Neuronal stem cell (in vitro differentiated cells): ENCODE measurements at regions not wholly inside any gene's neighbourhood (a gene's known extent, or its start where the extent isn't known, plus 50 kb on each side); places are given as distances from the start of the nearest gene placed in this dataset.

Experiments
- DNase-seq: peaks from one replicate; pipeline ENCODE4 v3.0.0-alpha.2; 2013; ENCODE audit warnings: low spot score
- H2AFZ ChIP-seq: one replicate; pipeline ENCODE4 v1.6.1; 2013; ENCODE audit warnings: mild to moderate bottlenecking, low read length, inconsistent platforms
- H2AK5ac ChIP-seq: 2 replicates; pipeline ENCODE4 v1.6.1; 2013; ENCODE audit warnings: low read depth, mild to moderate bottlenecking, inconsistent platforms, low read length, moderate library complexity, mixed read lengths
- H2BK120ac ChIP-seq: 2 replicates; pipeline ENCODE4 v1.6.1; 2013; ENCODE audit warnings: low read depth, mild to moderate bottlenecking, inconsistent platforms, low read length, moderate library complexity, mixed read lengths
- H2BK12ac ChIP-seq: one replicate; pipeline ENCODE4 v1.6.1; 2013; ENCODE audit warnings: low read length, inconsistent platforms
- H2BK15ac ChIP-seq: 2 replicates; pipeline ENCODE4 v1.6.1; 2013; ENCODE audit warnings: mild to moderate bottlenecking, low read length, inconsistent platforms, mixed read lengths
- H2BK5ac ChIP-seq: one replicate; pipeline ENCODE4 v1.6.1; 2013; ENCODE audit warnings: inconsistent platforms, mild to moderate bottlenecking, low read length, moderate library complexity
- H3K14ac ChIP-seq: one replicate; pipeline ENCODE4 v1.6.1; 2013; ENCODE audit warnings: low read length, inconsistent platforms
- H3K18ac ChIP-seq: 2 replicates; pipeline ENCODE4 v1.6.1; 2013; ENCODE audit warnings: low read length, inconsistent platforms
- H3K23ac ChIP-seq: 2 replicates; pipeline ENCODE4 v1.6.1; 2013; ENCODE audit warnings: low read depth, mild to moderate bottlenecking, mixed read lengths, low read length, inconsistent platforms; ENCODE audit not compliant: poor library complexity
- H3K27ac ChIP-seq: replicated peaks from 3 replicates; pipeline ENCODE4 v1.5.1; 2013; ENCODE audit warnings: low read length, inconsistent platforms
- H3K27me3 ChIP-seq, 3 experiments: 2 replicates each; pipeline ENCODE4 v1.6.1; 2013; ENCODE audit warnings: low read length in 3 of 3, mild to moderate bottlenecking in 2 of 3, inconsistent platforms in 1 of 3, low read depth in 1 of 3, mixed read lengths in 1 of 3, moderate library complexity in 1 of 3; ENCODE audit not compliant: control insufficient read depth in 3 of 3, insufficient read depth in 3 of 3
- H3K36me3 ChIP-seq, 2 donors: replicated peaks in 1 of 2; 2 replicates each; pipeline ENCODE4 v1.6.1; 2013; ENCODE audit warnings: low read length in 2 of 2; ENCODE audit not compliant: control insufficient read depth in 2 of 2, insufficient read depth in 2 of 2
- H3K4ac ChIP-seq: 2 replicates; pipeline ENCODE4 v1.6.1; 2013; ENCODE audit warnings: inconsistent platforms, mild to moderate bottlenecking, low read length, moderate library complexity
- H3K4me1 ChIP-seq, 2 donors: 1 replicate in 1 of 2; 2 replicates in 1 of 2; pipeline ENCODE4 v1.6.1; 2013; ENCODE audit warnings: low read length in 2 of 2, low read depth in 1 of 2; ENCODE audit not compliant: control insufficient read depth in 2 of 2, insufficient read depth in 1 of 2
- H3K4me2 ChIP-seq: one replicate; pipeline ENCODE4 v1.6.1; 2013; ENCODE audit warnings: mild to moderate bottlenecking, low read length, inconsistent platforms; ENCODE audit not compliant: insufficient read depth, poor library complexity, severe bottlenecking
- H3K4me3 ChIP-seq, 2 donors: 2 replicates each; pipeline ENCODE4 v1.5.1; 2013; ENCODE audit warnings: low read length in 2 of 2, mild to moderate bottlenecking in 2 of 2, inconsistent platforms in 1 of 2, moderate library complexity in 1 of 2
- H3K79me1 ChIP-seq: one replicate; pipeline ENCODE4 v1.6.1; 2013; ENCODE audit warnings: low read depth, mild to moderate bottlenecking, inconsistent platforms, low read length, moderate library complexity
- H3K9ac ChIP-seq: one replicate; pipeline ENCODE4 v1.6.1; 2013; ENCODE audit warnings: mild to moderate bottlenecking, low read depth, low read length, inconsistent platforms; ENCODE audit not compliant: poor library complexity
- H3K9me3 ChIP-seq, 2 donors: replicated peaks in 1 of 2; 2 replicates each; pipeline versions ENCODE3 to v1.6.1; 2013; ENCODE audit warnings: low read length in 2 of 2, mild to moderate bottlenecking in 2 of 2, inconsistent platforms in 1 of 2, low read depth in 1 of 2, mixed read lengths in 1 of 2, moderate library complexity in 1 of 2; ENCODE audit not compliant: control insufficient read depth in 2 of 2, insufficient read depth in 1 of 2
- H4K8ac ChIP-seq: one replicate; pipeline ENCODE4 v1.6.1; 2013; ENCODE audit warnings: low read depth, mild to moderate bottlenecking, inconsistent platforms, low read length, moderate library complexity
- H4K91ac ChIP-seq: one replicate; pipeline ENCODE4 v1.6.1; 2013; ENCODE audit warnings: low read length, low read depth, mild to moderate bottlenecking, inconsistent platforms; ENCODE audit not compliant: poor library complexity
- WGBS, 2 donors: extraction: QIAGEN DNeasy Blood & Tissue Kit; methylation state at CpG; one replicate each; pipeline ENCODE4 v1.1.7; 2013; ENCODE audit warnings: missing lambda C conversion rate in 2 of 2, mixed read lengths in 1 of 2; ENCODE audit not compliant: insufficient read length in 2 of 2, insufficient replicate concordance in 1 of 2; ENCODE audit errors: extremely low coverage in 2 of 2; 5-methylcytosine and 5-hydroxymethylcytosine counted together

- Histone ChIP-seq H2AFZ (no peak overlapping the region), H3K23ac (no peak overlapping the region), H3K79me1 (no peaks in the 10 kb centered on the region), H3K9me3 (no peaks in the 10 kb centered on the region), H3K36me3 (no peaks in the 10 kb centered on the region), H3K4me3 (no peak overlapping the region), H3K27ac (no peak overlapping the region), H2BK15ac (no peak overlapping the region), H3K4me1 (no peaks in the 10 kb centered on the region), H3K27me3 (no peaks in the 10 kb centered on the region), H3K14ac (no peak overlapping the region), H4K91ac (no peak overlapping the region), H3K9ac (no peak overlapping the region), H2BK12ac (no peak overlapping the region), H3K4me2 (no peak overlapping the region), H4K8ac (no peak overlapping the region), H2AK5ac (no peak overlapping the region), H3K18ac (no peak overlapping the region), H2BK120ac (no peak overlapping the region), H3K4ac (no peak overlapping the region), H2BK5ac (no peak overlapping the region)
- DNase-seq: no peak
Measured at GRCh38 chr5:115433918-115434317, 110.7 kb downstream of the FEM1C start.

- Histone ChIP-seq H3K4ac (no peak overlapping the region), H3K18ac (no peak overlapping the region), H3K9me3 (no peaks in the 10 kb centered on the region), H2BK12ac (no peak overlapping the region), H3K14ac (no peak overlapping the region), H2BK5ac (no peak overlapping the region), H2BK15ac (no peak overlapping the region), H2BK120ac (no peak overlapping the region), H3K4me3 (no peak overlapping the region), H4K8ac (no peak overlapping the region), H3K4me1 (peaks cover 0 to 3% of the 10 kb centered on the region in 2 donors), H2AFZ (no peak overlapping the region), H2AK5ac (no peak overlapping the region), H3K27me3 (no peaks in the 10 kb centered on the region), H3K27ac (no peak overlapping the region), H3K36me3 (no peaks in the 10 kb centered on the region), H3K9ac (no peak overlapping the region), H4K91ac (no peak overlapping the region), H3K23ac (no peak overlapping the region), H3K79me1 (no peaks in the 10 kb centered on the region), H3K4me2 (no peak overlapping the region)
- no peak for DNase-seq
Measured at GRCh38 chr5:115432691-115433090, 111.9 kb downstream of the FEM1C start.

GRCh38 chr5:115431116-115431515, 113.5 kb downstream of the FEM1C start:
- Histone ChIP-seq H3K4me3 (no peak overlapping the region), H3K4me2 (no peak overlapping the region), H3K14ac (no peak overlapping the region), H2BK120ac (no peak overlapping the region), H2AK5ac (no peak overlapping the region), H3K27ac (no peak overlapping the region), H3K9me3 (no peaks in the 10 kb centered on the region), H3K79me1 (no peaks in the 10 kb centered on the region), H2BK12ac (no peak overlapping the region), H3K36me3 (no peaks in the 10 kb centered on the region), H4K8ac (no peak overlapping the region), H2AFZ (no peak overlapping the region), H2BK15ac (no peak overlapping the region), H3K9ac (no peak overlapping the region), H4K91ac (no peak overlapping the region), H2BK5ac (no peak overlapping the region), H3K4me1 (peaks cover 0 to 3% of the 10 kb centered on the region in 2 donors), H3K4ac (no peak overlapping the region), H3K23ac (no peak overlapping the region), H3K27me3 (no peaks in the 10 kb centered on the region), H3K18ac (peak overlapping the region; percentile 68)
- WGBS, 2 donors: no CpG with 5 or more reads among the region's 1 CpG
- no peak for DNase-seq

GRCh38 chr5:115430374-115430773, 114.2 kb downstream of the FEM1C start:
- no peak overlapping the region for H2BK5ac ChIP-seq
- no peaks in the 10 kb centered on the region for H3K9me3 ChIP-seq
- WGBS, 2 donors: no CpG with 5 or more reads among the region's 2 CpGs

More at GRCh38 chr5:115430374-115430773, 114.2 kb downstream of the FEM1C start:
- H3K79me1 ChIP-seq: no peaks in the 10 kb centered on the region
- no peak overlapping the region for H3K4me2 ChIP-seq
- no peak overlapping the region for H3K23ac ChIP-seq
- no peak overlapping the region for H3K27ac ChIP-seq
- H4K8ac ChIP-seq: no peak overlapping the region
- no peak overlapping the region for H3K9ac ChIP-seq
- no peak overlapping the region for H3K14ac ChIP-seq
- no peak overlapping the region for H2AFZ ChIP-seq
- H3K4me3 ChIP-seq: no peak overlapping the region
- no peak for DNase-seq
- H3K18ac ChIP-seq: no peak overlapping the region
- no peak overlapping the region for H4K91ac ChIP-seq
- H2BK15ac ChIP-seq: no peak overlapping the region
- H2AK5ac ChIP-seq: no peak overlapping the region
- H3K27me3 ChIP-seq: no peaks in the 10 kb centered on the region
- no peaks in the 10 kb centered on the region for H3K36me3 ChIP-seq
- H2BK120ac ChIP-seq: no peak overlapping the region
- H3K4ac ChIP-seq: no peak overlapping the region
- H3K4me1 ChIP-seq: peaks cover 0 to 3% of the 10 kb centered on the region in 2 donors
- no peak overlapping the region for H2BK12ac ChIP-seq
